GM10266 (cell line): ENCODE measurements at regions not wholly inside any gene's neighbourhood (a gene's known extent, or its start where the extent isn't known, plus 50 kb on each side); places are given as distances from the start of the nearest gene placed in this dataset.

ENCODE experiments used
- DNase-seq: peaks from one replicate; pipeline ENCODE4 v3.0.0; 2012; ENCODE audit errors: extremely low spot score
- CTCF ChIP-seq: IDR thresholded peaks from 2 replicates; pipeline ENCODE4 v1.5.1; 2012; ENCODE audit warnings: mild to moderate bottlenecking, low read depth; ENCODE audit not compliant: control insufficient read depth, insufficient read depth; ENCODE audit errors: missing control alignments

- DNase-seq: no peak
- no peak for TF ChIP-seq CTCF
Measured at GRCh38 chr11:88398372-88398771, 60.8 kb upstream of the CTSC start.

GRCh38 chr11:88390254-88390653 lies 52.7 kb upstream of the CTSC start:
- no peak for DNase-seq
- no peak for TF ChIP-seq CTCF

GRCh38 chr11:88387957-88388356 lies 50.4 kb upstream of the CTSC start:
- no peak for DNase-seq

More at GRCh38 chr11:88387957-88388356, 50.4 kb upstream of the CTSC start:
- TF ChIP-seq CTCF: no peak
